T47D (cell line): ENCODE measurements at regions not wholly inside any gene's neighbourhood (a gene's known extent, or its start where the extent isn't known, plus 50 kb on each side); places are given as distances from the start of the nearest gene placed in this dataset.
"Not testable (repeated sequence)": the region's sequence is repeated elsewhere in the genome, so short reads cannot be mapped to it uniquely, and the experiment has no call there.

Source experiments
- DNase-seq, 2 experiments: peaks; one replicate each; pipeline versions ENCODE4 v3.0.0 to v3.0.0-alpha.2; 2011 to 2012; ENCODE audit warnings: low read depth in 1 of 2, low spot score in 1 of 2
- JUND ChIP-seq: IDR thresholded peaks from 2 replicates; pipeline ENCODE4 v1.6.1; 2012; ENCODE audit warnings: low read depth
- in situ Hi-C: cut with HindIII; loops from 2 replicates; pipeline ENCODE4 v1.10.0; 2016; ENCODE audit warnings: low sequenced_read_pairs, low pct_unique_long_range_greater_than_20kb

GRCh38 chr3:177687291-177687690 is 490.0 kb upstream of the TBL1XR1 start:
- in situ Hi-C loops, result no loop called here
- no peak for DNase-seq
- TF ChIP-seq JUND, result no peak

DNA sequence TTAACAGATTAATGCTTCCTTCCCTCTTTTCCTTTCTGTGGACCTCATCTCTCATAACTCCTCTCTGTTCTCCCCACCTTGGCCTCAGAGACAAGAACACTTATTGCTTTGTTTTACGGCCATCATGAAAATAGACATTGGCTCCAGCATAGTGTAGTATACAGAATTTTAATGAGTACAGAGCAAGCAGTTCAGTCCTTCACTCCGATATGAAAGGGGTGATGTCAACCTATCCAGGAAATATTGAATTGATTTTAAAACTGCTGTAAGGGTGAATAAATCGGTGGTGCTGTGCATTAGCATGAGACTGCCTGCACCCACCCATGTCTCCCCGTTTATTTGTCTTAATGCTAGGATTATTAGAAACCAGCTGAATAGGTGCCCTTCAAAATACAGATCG is 490.9 kb upstream of the TBL1XR1 start:
- no peak for DNase-seq
- TF ChIP-seq JUND, result no peak
- in situ Hi-C loops, result no loop called here

DNA sequence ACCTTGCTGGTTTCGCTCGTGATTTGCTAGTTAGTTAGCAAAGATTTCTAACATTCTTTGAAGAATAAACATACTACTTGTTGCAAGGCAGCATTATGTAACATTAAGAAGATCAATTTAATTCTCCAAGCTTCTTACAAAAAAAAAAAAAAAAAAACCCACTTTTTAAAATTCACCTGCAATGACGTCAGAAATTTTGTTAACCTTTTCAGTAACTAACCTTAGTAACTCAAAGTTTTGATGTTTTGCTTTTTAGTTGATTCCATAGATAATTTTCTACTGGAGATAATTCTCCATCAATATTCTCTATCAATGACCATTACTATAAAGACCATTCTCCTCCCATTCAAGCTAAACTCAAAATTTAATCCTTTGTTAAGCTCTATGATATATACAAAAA is 491.8 kb upstream of the TBL1XR1 start:
- DNase-seq, result no peak
- in situ Hi-C loops, result no loop called here

GRCh38 chr3:177689869-177690268 is 492.6 kb upstream of the TBL1XR1 start:
- no peak for TF ChIP-seq JUND
- in situ Hi-C loops, result no loop called here
- no peak for DNase-seq

More for the DNA sequence above, 491.8 kb upstream of the TBL1XR1 start:
- TF ChIP-seq JUND, result no peak

GRCh38 chr3:177690306-177690705 is 493.0 kb upstream of the TBL1XR1 start:
- DNase-seq, result no peak
- no peak for TF ChIP-seq JUND
- in situ Hi-C loops, result no loop called here

DNA sequence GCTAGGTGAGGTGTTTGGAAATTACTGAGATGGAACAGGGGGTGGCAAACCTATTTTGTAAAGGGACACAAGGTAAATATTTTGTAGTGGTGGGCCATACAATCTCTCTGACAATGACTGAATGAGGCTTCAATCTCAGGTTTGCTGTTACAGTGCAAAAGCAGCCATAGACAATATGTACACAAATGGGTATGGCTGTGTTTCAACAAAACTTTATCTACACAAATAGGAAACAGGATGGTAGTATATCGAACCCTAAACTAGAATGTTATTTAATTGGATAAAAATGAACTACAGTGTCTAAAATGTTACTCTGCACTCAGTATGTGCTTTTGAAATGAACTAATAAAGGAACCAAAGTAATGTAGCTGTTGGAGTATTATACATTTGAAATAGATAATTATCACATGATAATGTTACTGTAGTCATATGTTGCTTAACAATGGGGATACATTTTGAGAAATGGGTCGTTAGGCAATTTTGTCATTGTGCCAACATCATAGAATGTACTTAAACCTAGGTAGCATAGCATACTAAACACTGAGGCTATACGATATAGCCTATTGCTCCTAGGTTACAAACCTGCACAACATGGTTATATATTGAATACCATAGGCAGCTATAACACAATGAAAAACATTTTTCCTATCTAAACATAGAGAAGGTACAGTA is 495.2 kb upstream of the TBL1XR1 start:
- no peak for TF ChIP-seq JUND
- DNase-seq, result no peak
- in situ Hi-C loops, result no loop called here

GRCh38 chr3:177693616-177694264 is 496.5 kb upstream of the TBL1XR1 start:
- DNase-seq, result no peak
- TF ChIP-seq JUND, result no peak
- in situ Hi-C loops, result no loop called here

DNA sequence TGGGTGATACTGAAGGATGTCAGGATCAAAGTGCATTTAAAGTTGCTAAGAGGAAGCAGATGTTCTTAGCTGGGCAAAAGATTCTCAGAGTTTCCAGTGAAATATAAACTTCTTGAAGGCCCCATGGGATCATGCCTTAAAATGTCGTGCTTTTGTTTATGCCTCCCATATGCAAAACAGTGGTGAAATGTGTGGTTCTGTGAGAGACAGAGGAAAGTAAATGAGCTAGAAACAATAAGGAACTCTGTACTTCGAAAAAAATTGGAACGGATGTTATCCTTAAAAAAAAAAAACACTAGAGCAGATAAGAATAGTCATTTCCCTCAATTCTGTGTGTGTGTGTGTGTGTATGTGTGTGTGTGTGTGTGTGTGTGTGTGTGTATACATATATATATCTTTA is 497.0 kb upstream of the TBL1XR1 start:
- no peak for TF ChIP-seq JUND
- in situ Hi-C loops, result no loop called here
- no peak for DNase-seq

- no peak for TF ChIP-seq JUND
- no peak for DNase-seq
- in situ Hi-C loops, result no loop called here
Measured at GRCh38 chr3:177694951-177695350, 497.7 kb upstream of the TBL1XR1 start.

GRCh38 chr3:177700117-177700516 is 502.8 kb upstream of the TBL1XR1 start:
- no peak for DNase-seq
- in situ Hi-C loops, result no loop called here
- TF ChIP-seq JUND, result no peak

DNA sequence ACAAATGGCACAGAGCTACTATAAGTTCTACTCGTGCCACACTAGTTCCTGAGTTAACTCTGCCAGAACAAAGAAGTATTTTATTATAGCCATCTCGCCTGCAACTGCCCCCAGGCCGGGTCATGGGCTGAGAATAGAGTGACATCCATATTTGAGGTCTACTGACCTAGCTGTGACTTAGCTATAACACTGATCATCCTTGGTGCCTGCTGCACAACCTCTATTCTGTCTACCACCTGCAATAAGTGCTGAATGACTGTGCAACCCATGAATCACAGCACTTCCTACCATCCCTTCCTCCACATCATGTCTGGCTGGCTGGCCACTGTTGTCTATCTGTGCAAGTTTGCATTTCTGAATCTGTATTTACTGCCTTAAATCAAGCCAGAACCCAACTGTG is 506.5 kb upstream of the TBL1XR1 start:
- TF ChIP-seq JUND, result no peak
- DNase-seq, result peak in 1 of 2 experiments; percentile 31
- in situ Hi-C loops, result no loop called here

DNA sequence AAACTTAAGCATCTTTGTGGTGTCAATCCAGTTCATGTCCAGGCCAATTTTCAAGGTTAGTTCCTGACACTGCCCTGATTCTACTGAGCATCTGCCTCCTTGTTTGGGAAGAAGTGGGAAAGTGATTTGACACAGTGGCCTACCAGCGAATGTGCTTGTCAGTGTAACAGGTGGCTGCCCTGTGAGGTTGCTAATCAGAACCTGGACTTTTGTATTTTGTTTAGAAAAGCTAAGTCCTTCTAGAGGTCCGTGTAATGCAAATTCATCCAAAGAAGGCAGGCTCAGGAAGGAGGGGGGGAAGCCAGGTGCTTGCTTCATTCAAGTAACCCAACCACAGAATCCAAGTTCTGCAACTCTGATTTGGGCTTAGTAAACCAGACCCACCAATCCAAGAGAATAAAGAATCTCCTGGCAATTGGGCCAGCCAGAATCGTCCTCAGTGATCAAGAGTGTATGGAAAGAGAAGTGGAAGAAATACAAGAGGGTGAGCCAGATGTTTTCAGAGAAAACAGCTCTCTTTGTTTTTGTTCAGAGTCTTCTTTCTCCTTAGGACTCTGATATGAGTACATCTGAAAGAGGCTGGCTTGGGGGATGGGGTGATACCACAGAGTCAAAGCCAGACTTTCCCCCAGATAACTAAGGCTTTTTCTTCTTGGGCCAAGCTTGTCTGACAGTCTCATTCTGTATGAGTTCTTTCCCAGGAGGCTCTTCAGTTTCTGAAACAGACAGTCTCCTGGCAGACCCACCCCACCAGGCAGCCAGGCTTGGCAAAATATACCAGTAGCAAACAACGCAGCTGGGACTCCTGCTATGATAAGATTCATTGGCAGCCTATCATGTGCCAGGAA is 508.9 kb upstream of the TBL1XR1 start:
- TF ChIP-seq JUND, result no peak
- in situ Hi-C loops, result no loop called here
- DNase-seq, result no peak

GRCh38 chr3:177709470-177709869 is 512.2 kb upstream of the TBL1XR1 start:
- DNase-seq, in situ Hi-C loops: not testable (repeated sequence)
